Right lobe of liver (tissue), 6 donors: ENCODE measurements at regions not wholly inside any gene's neighbourhood (a gene's known extent, or its start where the extent isn't known, plus 50 kb on each side); places are given as distances from the start of the nearest gene placed in this dataset.

Source experiments
- ATAC-seq, 4 donors: fragments of 200-7000 bp; cut with Tn5 transposase; one replicate each; pipeline ENCODE4 v1.9.1; 2020; ENCODE audit warnings: mild to moderate bottlenecking in 4 of 4, moderate library complexity in 4 of 4
- DNase-seq, 3 donors: peaks; one replicate each; pipeline ENCODE4 v3.0.0-alpha.2; 2020
- H3K27ac ChIP-seq, 3 donors: fragments of 200-600 bp; one replicate each; pipeline ENCODE4 v1.8.0; 2022
- H3K27me3 ChIP-seq, 2 donors: fragments of 200-600 bp; one replicate each; pipeline ENCODE4 v1.8.0; 2022
- H3K36me3 ChIP-seq, 4 donors: fragments of 200-600 bp; sonication (generic) in 1 of 4; one replicate each; pipeline versions ENCODE4 v1.5.1 to v1.8.0; 2017 to 2022; ENCODE audit warnings: control low read depth in 1 of 4
- H3K4me1 ChIP-seq, 4 donors: fragments of 200-600 bp; sonication (generic) in 1 of 4; one replicate each; pipeline versions ENCODE4 v1.5.1 to v1.8.0; 2017 to 2022; ENCODE audit warnings: control low read depth in 1 of 4
- H3K4me3 ChIP-seq, 3 donors: fragments of 200-600 bp; one replicate each; pipeline ENCODE4 v1.8.0; 2022
- H3K9me3 ChIP-seq, 4 donors: fragments of 200-600 bp; sonication (generic) in 1 of 4; one replicate each; pipeline versions ENCODE4 v1.5.1 to v1.8.0; 2017 to 2022; ENCODE audit warnings: control low read depth in 1 of 4
- CTCF ChIP-seq, 4 donors: fragments of 200-600 bp in 3 of 4; fragments of 450-650 bp in 1 of 4; IDR thresholded peaks; one replicate each; pipeline versions ENCODE4 v1.5.1 to v1.8.0; 2016 to 2022; ENCODE audit warnings: antibody characterized with exemption in 4 of 4, mild to moderate bottlenecking in 2 of 4
- POLR2A ChIP-seq: fragments of 450-650 bp; IDR thresholded peaks from one replicate; pipeline ENCODE4 v1.6.1; 2017; ENCODE audit warnings: antibody characterized with exemption, mild to moderate bottlenecking
- WGBS: methylation state at CpG from one replicate; pipeline ENCODE4 v1.1.6; 2018; ENCODE audit warnings: low coverage, low lambda C conversion rate; ENCODE audit not compliant: insufficient coverage; ENCODE audit errors: missing lambda C conversion rate; 5-methylcytosine and 5-hydroxymethylcytosine counted together
- intact Hi-C, 2 donors: fragments of 100-400 bp; cut with DNase I; formaldehyde crosslinking; loops; one replicate each; pipeline versions ENCODE4 v1.11.2 to v1.14.1; 2022
- donor health status: DM: no; HTN: yes; CAD: no.
- donor health status: DM: no; HTN: no; CAD: no.
- donor health status: DM: no; HTN: no; CAD: no.
- donor health status: DM: no; HTN: yes; CAD: no.
- donor health status: DM: no; HTN: yes; CAD: no.

GRCh38 chr9:24096756-24097155 lies 270.7 kb upstream of the ELAVL2 start:
- no peak for ATAC-seq
- no peak overlapping the region for H3K27ac ChIP-seq
- DNase-seq, result no peak
- H3K27me3 ChIP-seq, result no peaks in the 10 kb centered on the region
- H3K9me3 ChIP-seq, result no peaks in the 10 kb centered on the region
- no peaks in the 10 kb centered on the region for H3K36me3 ChIP-seq
- H3K4me1 ChIP-seq, result no peaks in the 10 kb centered on the region
- WGBS, result 26% methylated on average over 1 of the region's 1 CpG
- TF ChIP-seq POLR2A, result no peak
- TF ChIP-seq CTCF (IDR thresholded peaks at IDR 0.05), result no peak
- intact Hi-C loops, result no loop called here
- no peak overlapping the region for H3K4me3 ChIP-seq

GRCh38 chr9:24095246-24095645 lies 269.2 kb upstream of the ELAVL2 start:
- 60% methylated on average over 2 of the region's 2 CpGs for WGBS
- H3K9me3 ChIP-seq, result no peaks in the 10 kb centered on the region
- intact Hi-C loops, result no loop called here
- no peaks in the 10 kb centered on the region for H3K36me3 ChIP-seq
- H3K4me3 ChIP-seq, result no peak overlapping the region
- no peaks in the 10 kb centered on the region for H3K27me3 ChIP-seq
- H3K27ac ChIP-seq, result no peak overlapping the region
- no peak for DNase-seq
- no peaks in the 10 kb centered on the region for H3K4me1 ChIP-seq
- ATAC-seq, result no peak
- no peak for TF ChIP-seq CTCF (IDR thresholded peaks at IDR 0.05)
- no peak for TF ChIP-seq POLR2A

- ATAC-seq, result no peak
- intact Hi-C loops, result no loop called here
- no peak for DNase-seq
- no peak overlapping the region for H3K4me3 ChIP-seq
- H3K36me3 ChIP-seq, result no peaks in the 10 kb centered on the region
- no peaks in the 10 kb centered on the region for H3K9me3 ChIP-seq
- WGBS, result 55% methylated on average over 6 of the region's 6 CpGs
- no peak overlapping the region for H3K27ac ChIP-seq
- H3K27me3 ChIP-seq, result no peaks in the 10 kb centered on the region
- no peak for TF ChIP-seq CTCF (IDR thresholded peaks at IDR 0.05)
- no peak for TF ChIP-seq POLR2A
- no peaks in the 10 kb centered on the region for H3K4me1 ChIP-seq
Measured at GRCh38 chr9:24090566-24090965, 264.5 kb upstream of the ELAVL2 start.

GRCh38 chr9:24073666-24074065 lies 247.6 kb upstream of the ELAVL2 start:
- ATAC-seq, result no peak
- TF ChIP-seq CTCF (IDR thresholded peaks at IDR 0.05) (no peak), POLR2A (no peak)
- 44% methylated on average over 6 of the region's 6 CpGs for WGBS

GRCh38 chr9:24073007-24073592 lies 247.1 kb upstream of the ELAVL2 start:
- Histone ChIP-seq H3K4me1 (no peaks in the 10 kb centered on the region), H3K36me3 (no peaks in the 10 kb centered on the region), H3K27ac (no peak overlapping the region), H3K4me3 (no peak overlapping the region), H3K27me3 (no peaks in the 10 kb centered on the region), H3K9me3 (no peaks in the 10 kb centered on the region)
- no peak for DNase-seq
- intact Hi-C loops, result no loop called here
- no peak for ATAC-seq
- TF ChIP-seq CTCF (IDR thresholded peaks at IDR 0.05) (no peak), POLR2A (no peak)
- WGBS, result 33% methylated on average over 5 of the region's 5 CpGs

More at GRCh38 chr9:24073666-24074065, 247.6 kb upstream of the ELAVL2 start:
- Histone ChIP-seq H3K4me3 (no peak overlapping the region), H3K36me3 (no peaks in the 10 kb centered on the region), H3K9me3 (no peaks in the 10 kb centered on the region), H3K27me3 (no peaks in the 10 kb centered on the region), H3K27ac (no peak overlapping the region), H3K4me1 (no peaks in the 10 kb centered on the region)
- intact Hi-C loops, result no loop called here
- no peak for DNase-seq
